RWPE2 (cell line): ENCODE measurements at regions not wholly inside any gene's neighbourhood (a gene's known extent, or its start where the extent isn't known, plus 50 kb on each side); places are given as distances from the start of the nearest gene placed in this dataset.

ENCODE experiments used
- ATAC-seq: fragments of 200-7000 bp; cut with Tn5 transposase; 3 replicates; pipeline ENCODE4 v1.9.1; 2021; ENCODE audit warnings: low read depth
- DNase-seq: peaks from one replicate; pipeline ENCODE4 v3.0.0-alpha.2; 2020; ENCODE audit warnings: low spot score
- H3K27ac ChIP-seq: fragments of 450-650 bp; 2 replicates; pipeline ENCODE4 v1.5.1; 2017; ENCODE audit warnings: mild to moderate bottlenecking; ENCODE audit not compliant: poor library complexity, severe bottlenecking
- H3K27me3 ChIP-seq: fragments of 250-450 bp; sonication (Bioruptor Pico); 2 replicates; pipeline ENCODE4 v1.5.1; 2021; ENCODE audit warnings: mild to moderate bottlenecking, moderate library complexity; ENCODE audit not compliant: insufficient read depth, poor library complexity, severe bottlenecking
- H3K36me3 ChIP-seq: fragments of 250-450 bp; sonication (Bioruptor Pico); 2 replicates; pipeline ENCODE4 v1.5.1; 2020; ENCODE audit warnings: low read depth, mild to moderate bottlenecking, moderate library complexity
- H3K4me1 ChIP-seq: fragments of 250-450 bp; sonication (Bioruptor Pico); 2 replicates; pipeline ENCODE4 v1.5.1; 2021; ENCODE audit warnings: mild to moderate bottlenecking, moderate library complexity; ENCODE audit not compliant: insufficient read depth, poor library complexity, severe bottlenecking
- H3K4me3 ChIP-seq: fragments of 250-450 bp; sonication (Bioruptor Pico); 2 replicates; pipeline ENCODE4 v1.5.1; 2021; ENCODE audit warnings: mild to moderate bottlenecking, moderate library complexity; ENCODE audit not compliant: severe bottlenecking
- H3K9me3 ChIP-seq: fragments of 250-450 bp; sonication (Bioruptor Pico); 2 replicates; pipeline ENCODE4 v1.5.1; 2021; ENCODE audit warnings: mild to moderate bottlenecking, moderate library complexity; ENCODE audit not compliant: severe bottlenecking
- CTCF ChIP-seq: fragments of 450-650 bp; IDR thresholded peaks from one replicate; pipeline ENCODE4 v1.5.1; 2017; ENCODE audit warnings: mild to moderate bottlenecking, moderate library complexity; ENCODE audit not compliant: poor library complexity, severe bottlenecking

- no peaks in the 10 kb centered on the region for H3K9me3 ChIP-seq
- H3K4me3 ChIP-seq = no peak overlapping the region
- no peak overlapping the region for H3K27ac ChIP-seq
- TF ChIP-seq CTCF = no peak
- ATAC-seq (no peak), DNase-seq (no peak)
- no peaks in the 10 kb centered on the region for H3K36me3 ChIP-seq
- no peaks in the 10 kb centered on the region for H3K27me3 ChIP-seq
- H3K4me1 ChIP-seq = peaks cover 7% of the 10 kb centered on the region
These were observed 1024.1 kb upstream of the AMELY start for GRCh38 chrY:7935606-7936005.

- Histone ChIP-seq H3K27me3 (no peaks in the 10 kb centered on the region), H3K4me1 (peaks cover 7% of the 10 kb centered on the region), H3K9me3 (no peaks in the 10 kb centered on the region), H3K4me3 (no peak overlapping the region), H3K27ac (no peak overlapping the region), H3K36me3 (no peaks in the 10 kb centered on the region)
- DNase-seq (no peak), ATAC-seq (no peak)
- TF ChIP-seq CTCF = no peak
These were observed 1020.9 kb upstream of the AMELY start for GRCh38 chrY:7932424-7932823.

GRCh38 chrY:7929866-7930265 is 1018.3 kb upstream of the AMELY start:
- no peak overlapping the region for H3K4me3 ChIP-seq
- H3K27me3 ChIP-seq = no peaks in the 10 kb centered on the region
- DNase-seq (no peak), ATAC-seq (no peak)
- no peaks in the 10 kb centered on the region for H3K4me1 ChIP-seq
- H3K36me3 ChIP-seq = no peaks in the 10 kb centered on the region
- H3K9me3 ChIP-seq = no peaks in the 10 kb centered on the region
- H3K27ac ChIP-seq = no peak overlapping the region
- no peak for TF ChIP-seq CTCF

GRCh38 chrY:7924059-7924458 is 1012.5 kb upstream of the AMELY start:
- DNase-seq (no peak), ATAC-seq (no peak)
- no peaks in the 10 kb centered on the region for H3K36me3 ChIP-seq
- no peak overlapping the region for H3K4me3 ChIP-seq
- no peaks in the 10 kb centered on the region for H3K27me3 ChIP-seq
- no peak for TF ChIP-seq CTCF
- H3K27ac ChIP-seq = no peak overlapping the region
- no peaks in the 10 kb centered on the region for H3K4me1 ChIP-seq
- H3K9me3 ChIP-seq = no peaks in the 10 kb centered on the region

- Histone ChIP-seq H3K4me1 (no peaks in the 10 kb centered on the region), H3K27ac (no peak overlapping the region), H3K9me3 (no peaks in the 10 kb centered on the region), H3K4me3 (no peak overlapping the region), H3K27me3 (no peaks in the 10 kb centered on the region), H3K36me3 (no peaks in the 10 kb centered on the region)
- ATAC-seq = no peak
- DNase-seq = no peak
- TF ChIP-seq CTCF = no peak
These were observed 1012.0 kb upstream of the AMELY start for GRCh38 chrY:7923476-7924017.
